Skeletal muscle satellite cell (primary cell): ENCODE measurements at regions not wholly inside any gene's neighbourhood (a gene's known extent, or its start where the extent isn't known, plus 50 kb on each side); places are given as distances from the start of the nearest gene placed in this dataset.

Experiments
- H3K27me3 ChIP-seq: 2 replicates; pipeline ENCODE4 v1.7.0; 2013; ENCODE audit warnings: low read length; ENCODE audit not compliant: control insufficient read depth, insufficient read depth
- H3K36me3 ChIP-seq: 2 replicates; pipeline ENCODE4 v1.7.0; 2013; ENCODE audit warnings: mild to moderate bottlenecking, control low read depth, low read length; ENCODE audit not compliant: insufficient read depth
- H3K4me1 ChIP-seq: 2 replicates; pipeline ENCODE4 v1.7.0; 2013; ENCODE audit warnings: low read length; ENCODE audit not compliant: control insufficient read depth, insufficient read depth
- H3K4me2 ChIP-seq: 2 replicates; pipeline ENCODE4 v1.7.0; 2013; ENCODE audit warnings: mild to moderate bottlenecking, low read length
- H3K4me3 ChIP-seq: 2 replicates; pipeline ENCODE4 v1.7.0; 2013; ENCODE audit warnings: low read length
- H3K9ac ChIP-seq: 2 replicates; pipeline ENCODE4 v1.7.0; 2013; ENCODE audit warnings: mild to moderate bottlenecking, low read depth, low read length, moderate library complexity
- H3K9me3 ChIP-seq: replicated peaks from 2 replicates; pipeline ENCODE4 v1.7.0; 2013; ENCODE audit warnings: mild to moderate bottlenecking, control low read depth, low read length

DNA sequence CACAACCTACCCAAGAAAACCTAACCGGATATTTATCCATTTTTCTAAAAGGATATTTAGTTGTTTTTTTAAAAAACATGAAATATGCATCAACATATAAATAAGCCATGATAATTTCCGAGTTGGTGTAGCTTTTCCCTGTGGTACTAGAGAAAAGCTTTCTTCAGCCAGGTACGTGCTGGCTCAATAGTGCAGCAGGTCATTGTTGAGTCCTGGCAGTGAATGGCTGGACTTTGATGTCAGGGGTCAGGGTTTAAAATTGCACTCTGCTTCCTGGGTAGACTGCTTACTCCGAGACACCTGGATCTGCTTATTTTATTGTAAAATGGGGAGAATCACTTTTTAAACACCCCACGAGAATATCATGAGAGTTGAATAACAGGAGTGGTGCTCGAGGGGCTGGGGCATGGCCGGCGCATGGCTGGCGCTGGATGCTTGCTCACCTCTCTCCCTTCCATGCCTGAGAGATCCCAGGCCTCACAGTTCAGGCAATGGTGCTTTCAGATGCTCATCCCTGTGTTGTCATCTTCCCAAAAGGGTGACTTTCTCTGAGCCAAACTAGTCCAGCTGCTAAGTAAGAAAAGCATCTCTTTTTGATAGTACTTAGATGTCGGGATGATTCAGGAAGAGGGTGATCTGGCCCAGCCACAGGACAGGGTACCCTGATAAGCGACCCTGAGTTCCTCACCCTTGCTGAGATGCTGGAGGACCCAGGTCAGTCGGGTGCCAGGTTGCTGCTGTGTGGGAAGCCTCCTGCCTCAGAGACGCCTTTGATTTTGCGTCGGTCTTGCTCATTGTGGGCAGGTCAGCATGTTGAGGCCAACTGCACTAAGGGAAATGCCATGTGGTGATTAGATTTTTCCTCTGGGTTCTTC is 269.1 kb upstream of the FOXQ1 start:
- Histone ChIP-seq H3K36me3 (no peaks in the 10 kb centered on the region), H3K9me3 (no peaks in the 10 kb centered on the region), H3K4me1 (no peaks in the 10 kb centered on the region), H3K27me3 (no peaks in the 10 kb centered on the region), H3K9ac (no peak overlapping the region), H3K4me3 (no peak overlapping the region), H3K4me2 (no peak overlapping the region)

DNA sequence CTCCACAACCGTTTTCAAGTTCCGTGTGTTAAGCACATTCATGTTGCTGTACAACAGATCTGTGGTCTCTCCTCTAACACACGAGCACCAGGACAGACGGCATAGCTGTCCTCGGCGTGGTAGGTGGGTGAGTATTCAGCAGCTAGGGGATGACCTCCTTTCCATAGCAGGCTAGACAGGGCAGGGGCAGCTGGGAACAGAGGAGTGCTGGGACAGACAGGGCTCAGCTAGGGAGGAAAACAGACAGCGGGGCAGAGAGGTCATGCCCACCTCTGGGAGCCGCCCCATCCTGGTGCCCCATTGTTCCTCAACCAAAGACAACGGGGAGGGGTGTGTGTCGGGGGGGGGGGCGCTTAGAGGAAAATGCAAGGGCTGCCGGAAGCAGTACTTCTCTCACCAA is 271.5 kb upstream of the FOXQ1 start:
- Histone ChIP-seq H3K36me3 (no peaks in the 10 kb centered on the region), H3K4me3 (no peak overlapping the region), H3K9me3 (no peaks in the 10 kb centered on the region)

DNA sequence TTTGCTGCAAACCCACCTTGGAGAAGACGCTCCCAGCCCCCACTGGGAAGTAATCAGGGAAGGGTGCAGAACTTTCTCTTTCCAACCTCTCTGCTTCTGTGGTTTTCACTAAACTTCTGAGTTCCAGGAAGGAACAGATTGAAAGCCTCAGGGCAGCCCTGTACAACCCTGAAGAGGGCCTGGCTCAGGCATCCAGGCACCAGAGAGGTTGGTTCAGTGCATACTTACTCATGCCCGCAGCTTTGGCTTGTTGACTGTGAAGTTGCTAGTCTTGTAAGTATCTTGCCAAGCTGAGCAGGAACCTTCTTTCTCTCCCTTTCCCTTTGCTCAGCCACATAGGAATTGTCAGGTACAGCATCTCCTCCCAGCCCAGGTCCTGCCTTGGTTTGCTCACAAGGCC is 272.2 kb upstream of the FOXQ1 start:
- no peak overlapping the region for H3K4me3 ChIP-seq
- H3K36me3 ChIP-seq = no peaks in the 10 kb centered on the region
- no peak overlapping the region for H3K4me2 ChIP-seq
- no peaks in the 10 kb centered on the region for H3K27me3 ChIP-seq
- no peaks in the 10 kb centered on the region for H3K9me3 ChIP-seq
- no peak overlapping the region for H3K9ac ChIP-seq
- H3K4me1 ChIP-seq = no peaks in the 10 kb centered on the region

More for the DNA sequence above, 271.5 kb upstream of the FOXQ1 start:
- Histone ChIP-seq H3K27me3 (no peaks in the 10 kb centered on the region), H3K4me2 (no peak overlapping the region), H3K4me1 (no peaks in the 10 kb centered on the region), H3K9ac (no peak overlapping the region)

DNA sequence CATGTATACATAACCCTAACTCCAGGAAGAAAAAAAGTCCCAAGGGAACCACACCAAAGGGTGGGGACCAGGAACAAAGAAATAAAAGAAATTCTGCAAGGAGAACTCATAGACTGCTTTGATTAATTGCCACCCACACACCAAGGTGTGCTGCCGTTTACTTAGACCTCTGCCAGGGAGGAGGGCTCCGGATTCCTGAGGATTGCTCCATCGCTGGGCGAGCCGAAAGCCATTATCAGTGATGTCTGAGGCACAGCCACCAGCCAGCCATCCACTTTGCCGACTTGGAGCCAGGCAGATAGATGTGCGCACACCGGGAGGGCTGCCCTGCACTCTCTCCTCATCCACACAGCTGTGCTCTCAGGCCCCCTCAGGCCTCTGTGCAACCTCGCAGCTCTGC is 272.7 kb upstream of the FOXQ1 start:
- H3K9me3 ChIP-seq = no peaks in the 10 kb centered on the region
- H3K4me3 ChIP-seq = no peak overlapping the region
- H3K27me3 ChIP-seq = no peaks in the 10 kb centered on the region
- no peaks in the 10 kb centered on the region for H3K36me3 ChIP-seq
- no peak overlapping the region for H3K9ac ChIP-seq
- no peaks in the 10 kb centered on the region for H3K4me1 ChIP-seq
- H3K4me2 ChIP-seq = no peak overlapping the region

DNA sequence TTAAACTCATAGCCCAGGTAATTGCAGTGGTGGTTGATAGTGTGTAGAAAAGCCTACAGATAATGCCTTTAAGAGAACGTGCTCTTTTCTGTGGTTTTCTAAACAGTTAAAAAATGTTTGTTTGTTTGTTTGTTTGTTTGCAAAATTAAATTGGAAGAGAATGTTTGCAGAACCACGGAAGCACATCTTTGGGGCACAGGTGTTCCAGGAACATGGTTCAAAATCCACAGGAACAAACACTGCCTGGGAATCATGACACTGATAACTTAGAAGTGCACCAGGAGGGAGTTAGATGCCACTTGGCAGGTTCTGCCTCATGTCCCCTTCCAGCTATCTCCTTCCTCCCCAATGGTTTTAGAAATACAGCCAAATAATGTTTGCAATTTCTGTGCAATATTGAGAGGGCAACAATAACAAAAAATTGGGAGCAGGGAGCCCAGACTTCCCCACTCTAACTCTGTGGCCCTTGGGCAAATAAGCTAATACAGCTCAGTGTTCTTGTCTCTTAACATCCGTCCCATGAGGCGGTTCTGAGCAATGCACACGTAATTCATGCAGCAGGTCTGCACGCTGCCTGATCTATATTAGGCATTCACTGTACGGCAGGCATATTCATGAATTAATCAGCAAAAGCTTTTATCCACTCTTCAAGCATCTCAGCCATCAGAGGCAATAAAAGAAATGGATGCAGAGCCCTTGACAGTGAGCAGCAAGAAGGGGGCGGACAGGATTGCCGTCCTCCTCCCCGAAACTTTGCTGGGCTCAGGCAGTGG is 274.3 kb upstream of the FOXQ1 start:
- no peaks in the 10 kb centered on the region for H3K4me1 ChIP-seq
- H3K9ac ChIP-seq = no peak overlapping the region
- no peak overlapping the region for H3K4me3 ChIP-seq
- H3K4me2 ChIP-seq = no peak overlapping the region
- H3K27me3 ChIP-seq = no peaks in the 10 kb centered on the region
- no peaks in the 10 kb centered on the region for H3K36me3 ChIP-seq
- H3K9me3 ChIP-seq = no peaks in the 10 kb centered on the region

DNA sequence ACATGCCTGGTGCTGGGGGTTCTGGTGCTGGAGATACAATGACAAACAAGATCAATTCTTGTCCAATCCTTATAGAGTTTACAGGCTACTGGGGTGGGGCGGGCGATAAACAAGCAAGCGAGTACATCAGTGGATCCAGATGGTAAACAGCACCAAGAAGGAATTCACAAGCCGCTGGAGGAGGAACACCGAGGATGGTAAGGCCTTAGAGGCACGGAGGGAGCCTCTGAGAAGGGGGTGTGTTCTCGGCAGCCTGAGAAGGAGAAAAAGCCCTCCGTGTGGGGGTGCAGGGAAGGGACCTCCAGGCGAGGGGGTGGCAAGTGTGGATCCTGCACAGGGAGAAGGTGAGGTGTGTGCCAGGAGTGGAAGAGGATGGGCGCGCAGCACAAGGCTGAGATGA is 276.5 kb upstream of the FOXQ1 start:
- Histone ChIP-seq H3K9me3 (no peaks in the 10 kb centered on the region), H3K4me1 (no peaks in the 10 kb centered on the region), H3K4me3 (no peak overlapping the region), H3K27me3 (no peaks in the 10 kb centered on the region), H3K4me2 (no peak overlapping the region), H3K36me3 (no peaks in the 10 kb centered on the region), H3K9ac (no peak overlapping the region)

DNA sequence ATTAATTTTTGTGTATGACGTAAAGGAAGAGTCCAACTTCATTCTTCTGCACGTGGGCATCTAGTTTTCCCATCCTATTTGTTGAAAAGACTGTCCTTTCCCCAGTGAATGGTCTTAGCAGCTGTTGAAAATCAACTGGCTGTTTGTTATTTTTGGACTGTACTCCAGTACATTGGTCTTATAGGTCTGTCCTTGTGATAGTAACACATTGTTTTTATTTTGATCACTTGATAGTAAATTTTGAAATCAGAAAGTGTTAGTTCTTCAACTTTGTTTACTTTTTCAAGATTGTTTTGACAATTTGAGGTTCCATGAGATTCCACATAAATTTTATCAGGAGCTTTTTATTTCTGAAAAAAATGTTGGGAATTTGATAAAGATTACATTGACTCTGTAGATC is 280.2 kb upstream of the FOXQ1 start:
- H3K9me3 ChIP-seq = no peaks in the 10 kb centered on the region
- no peak overlapping the region for H3K4me2 ChIP-seq
- H3K36me3 ChIP-seq = no peaks in the 10 kb centered on the region
- no peak overlapping the region for H3K4me3 ChIP-seq
- no peak overlapping the region for H3K9ac ChIP-seq
- H3K4me1 ChIP-seq = no peaks in the 10 kb centered on the region
- H3K27me3 ChIP-seq = no peaks in the 10 kb centered on the region

DNA sequence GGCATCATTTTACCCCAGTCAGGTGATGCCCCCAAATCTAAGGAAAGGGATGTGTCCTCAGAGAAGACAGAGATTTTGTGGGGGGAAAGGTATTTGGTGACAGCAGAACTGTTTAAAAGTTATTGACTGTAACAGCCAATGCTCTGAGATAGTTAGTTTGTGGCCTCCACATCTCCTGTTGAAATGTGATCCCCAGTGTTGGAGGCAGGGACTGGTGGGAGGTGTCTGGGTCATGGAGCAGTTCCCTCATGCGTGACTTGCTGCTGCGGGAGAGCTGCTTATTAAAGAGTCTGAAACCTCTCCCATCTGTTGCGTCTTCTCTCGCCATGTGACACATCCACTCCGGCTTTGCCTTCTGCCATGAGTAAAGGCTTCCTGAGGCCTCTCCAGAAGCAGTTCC is 282.8 kb upstream of the FOXQ1 start:
- Histone ChIP-seq H3K27me3 (no peaks in the 10 kb centered on the region), H3K4me2 (no peak overlapping the region), H3K36me3 (no peaks in the 10 kb centered on the region), H3K4me1 (no peaks in the 10 kb centered on the region), H3K9me3 (no peaks in the 10 kb centered on the region), H3K4me3 (no peak overlapping the region), H3K9ac (no peak overlapping the region)

DNA sequence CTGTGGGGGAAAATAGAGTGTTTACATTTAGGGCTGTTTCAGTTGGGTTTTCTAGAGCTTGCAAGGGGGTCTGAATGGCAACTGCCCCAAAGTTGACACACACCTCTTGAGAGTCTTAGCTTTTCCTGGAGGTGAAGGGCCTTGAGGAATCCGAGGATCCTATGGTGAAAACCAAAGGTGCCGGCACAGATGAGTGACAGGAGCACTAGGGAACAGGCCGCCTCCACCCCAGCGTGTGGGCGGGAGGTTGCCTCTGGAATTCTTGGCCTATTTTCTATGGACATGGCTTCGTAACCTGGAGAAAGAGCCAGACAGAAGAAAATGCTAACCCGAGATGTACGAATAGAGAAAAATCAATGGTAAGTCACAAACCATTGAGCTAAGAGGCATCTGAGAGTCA is 283.2 kb upstream of the FOXQ1 start:
- Histone ChIP-seq H3K36me3 (no peaks in the 10 kb centered on the region), H3K9me3 (no peaks in the 10 kb centered on the region), H3K27me3 (no peaks in the 10 kb centered on the region), H3K9ac (no peak overlapping the region), H3K4me1 (no peaks in the 10 kb centered on the region), H3K4me3 (no peak overlapping the region), H3K4me2 (no peak overlapping the region)

DNA sequence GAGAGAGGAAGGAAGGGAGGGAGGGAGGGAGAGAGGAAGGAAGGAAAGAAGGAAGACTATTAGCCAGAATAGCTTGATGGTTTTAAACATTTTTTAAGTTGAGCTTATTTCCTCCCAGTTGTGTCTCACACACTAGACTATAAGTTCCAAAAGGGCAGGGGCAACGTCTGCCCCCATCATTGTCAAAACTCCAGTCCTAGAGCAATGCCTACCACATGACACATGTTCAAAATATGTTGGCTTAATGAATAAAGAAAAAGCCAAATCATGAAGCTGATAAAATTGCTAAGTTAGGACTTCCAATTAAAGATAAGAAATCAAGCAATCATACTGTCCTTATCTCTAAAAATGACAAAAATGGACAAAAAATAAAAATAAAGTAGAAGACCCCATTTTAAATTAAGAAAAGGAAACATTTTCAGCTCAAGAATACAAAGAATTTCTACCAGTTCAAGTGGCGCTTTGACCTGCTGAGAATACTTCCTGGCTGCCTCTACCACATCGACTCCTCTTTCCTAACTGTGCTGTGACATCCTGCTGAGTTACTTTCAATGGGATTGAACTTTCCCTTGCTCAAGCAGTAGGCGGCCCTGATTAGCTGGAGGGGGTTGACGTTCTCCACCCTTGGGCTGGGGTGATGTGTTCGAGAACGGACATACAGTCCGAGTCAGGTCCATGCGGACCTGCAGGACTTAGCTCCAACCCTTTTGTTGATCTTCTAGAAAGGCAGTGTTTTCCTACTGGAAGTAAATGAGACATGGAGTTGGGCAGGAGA is 283.9 kb upstream of the FOXQ1 start:
- H3K27me3 ChIP-seq = no peaks in the 10 kb centered on the region
- H3K9me3 ChIP-seq = no peaks in the 10 kb centered on the region

DNA sequence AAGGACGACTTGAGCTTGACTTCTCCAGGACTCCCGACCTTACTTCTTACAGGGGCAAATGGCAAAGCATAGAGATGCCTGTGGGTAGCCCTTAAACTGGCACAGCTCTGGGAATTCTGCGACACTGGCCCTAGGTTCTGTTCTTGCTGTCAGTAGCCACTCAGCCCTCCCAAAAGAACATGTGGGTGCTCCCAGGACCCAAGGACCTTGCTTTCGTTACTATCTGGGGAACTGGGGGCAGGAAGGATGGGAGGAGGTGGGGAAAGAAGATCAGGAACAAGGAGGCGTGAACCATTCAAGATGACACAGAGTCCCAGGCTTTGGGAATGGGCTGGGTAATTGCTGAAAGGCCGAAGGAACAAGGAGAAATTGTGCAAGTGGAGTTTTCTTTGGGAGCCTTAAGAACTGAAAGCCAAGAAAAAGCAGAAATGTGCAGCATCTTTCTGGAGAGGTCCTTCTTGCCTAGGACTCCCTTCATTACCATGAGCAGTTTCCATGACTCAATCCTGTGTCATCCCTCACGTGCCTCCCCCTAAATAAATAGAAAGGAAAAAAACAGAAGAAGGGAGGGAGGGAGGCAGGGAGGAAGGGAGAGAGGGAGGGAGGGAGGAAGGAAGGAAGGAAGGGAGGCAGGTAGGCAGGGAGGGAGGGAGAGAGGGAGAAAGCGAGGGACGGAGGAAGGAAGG is 284.6 kb upstream of the FOXQ1 start:
- Histone ChIP-seq H3K4me2 (no peak overlapping the region), H3K9ac (no peak overlapping the region), H3K4me1 (no peaks in the 10 kb centered on the region), H3K27me3 (no peaks in the 10 kb centered on the region), H3K9me3 (no peaks in the 10 kb centered on the region), H3K4me3 (no peak overlapping the region), H3K36me3 (no peaks in the 10 kb centered on the region)

More for the DNA sequence above, 283.9 kb upstream of the FOXQ1 start:
- H3K4me1 ChIP-seq = no peaks in the 10 kb centered on the region
- H3K4me3 ChIP-seq = no peak overlapping the region
- no peak overlapping the region for H3K4me2 ChIP-seq
- no peak overlapping the region for H3K9ac ChIP-seq
- no peaks in the 10 kb centered on the region for H3K36me3 ChIP-seq
